Spinal cord (tissue), 9 donors: ENCODE measurements at regions not wholly inside any gene's neighbourhood (a gene's known extent, or its start where the extent isn't known, plus 50 kb on each side); places are given as distances from the start of the nearest gene placed in this dataset.

Experiments
- DNase-seq, 6 donors: peaks; one replicate each; pipeline versions ENCODE4 v3.0.0 to v3.0.0-alpha.2; 2013 to 2015; ENCODE audit warnings: low spot score in 6 of 6, low read depth in 4 of 6
- H3K27ac ChIP-seq: one replicate; pipeline ENCODE4 v1.5.1; 2013; ENCODE audit warnings: low read depth, low read length, control low read depth
- H3K27me3 ChIP-seq: one replicate; pipeline ENCODE4 v1.6.1; 2013; ENCODE audit warnings: low read length; ENCODE audit not compliant: control insufficient read depth, insufficient read depth
- H3K36me3 ChIP-seq: one replicate; pipeline ENCODE4 v1.6.1; 2013; ENCODE audit warnings: low read length; ENCODE audit not compliant: control insufficient read depth, insufficient read depth
- H3K4me1 ChIP-seq: one replicate; pipeline ENCODE4 v1.6.1; 2013; ENCODE audit warnings: low read length; ENCODE audit not compliant: control insufficient read depth, insufficient read depth
- H3K4me3 ChIP-seq: one replicate; pipeline ENCODE4 v1.5.1; 2013; ENCODE audit warnings: low read depth, low read length, control low read depth
- H3K9me3 ChIP-seq: one replicate; pipeline ENCODE4 v1.6.1; 2013; ENCODE audit warnings: low read length; ENCODE audit not compliant: control insufficient read depth, insufficient read depth
- WGBS: methylation state at CpG from one replicate; pipeline ENCODE4 v1.1.5; 2013; ENCODE audit warnings: missing lambda C conversion rate; ENCODE audit not compliant: insufficient coverage; 5-methylcytosine and 5-hydroxymethylcytosine counted together
- donor health status: healthy.

- no peak overlapping the region for H3K27ac ChIP-seq
- H3K4me3 ChIP-seq, result no peak overlapping the region
- H3K36me3 ChIP-seq, result no peaks in the 10 kb centered on the region
- peaks cover 4% of the 10 kb centered on the region for H3K4me1 ChIP-seq
- WGBS, result 80% methylated on average over 1 of the region's 1 CpG
- H3K9me3 ChIP-seq, result no peaks in the 10 kb centered on the region
- DNase-seq, result no peak
- no peaks in the 10 kb centered on the region for H3K27me3 ChIP-seq
Observed at GRCh38 chr5:110106750-110107149, 417.0 kb downstream of the MAN2A1 start.

- H3K27ac ChIP-seq, result no peak overlapping the region
- H3K36me3 ChIP-seq, result no peaks in the 10 kb centered on the region
- DNase-seq, result peak in 1 of 6 donors; percentile 55
- no peaks in the 10 kb centered on the region for H3K9me3 ChIP-seq
- H3K4me1 ChIP-seq, result peaks cover 4% of the 10 kb centered on the region
- WGBS, result 67% methylated on average over 2 of the region's 4 CpGs
- no peak overlapping the region for H3K4me3 ChIP-seq
- no peaks in the 10 kb centered on the region for H3K27me3 ChIP-seq
Observed at GRCh38 chr5:110108520-110108919, 418.8 kb downstream of the MAN2A1 start.

DNA sequence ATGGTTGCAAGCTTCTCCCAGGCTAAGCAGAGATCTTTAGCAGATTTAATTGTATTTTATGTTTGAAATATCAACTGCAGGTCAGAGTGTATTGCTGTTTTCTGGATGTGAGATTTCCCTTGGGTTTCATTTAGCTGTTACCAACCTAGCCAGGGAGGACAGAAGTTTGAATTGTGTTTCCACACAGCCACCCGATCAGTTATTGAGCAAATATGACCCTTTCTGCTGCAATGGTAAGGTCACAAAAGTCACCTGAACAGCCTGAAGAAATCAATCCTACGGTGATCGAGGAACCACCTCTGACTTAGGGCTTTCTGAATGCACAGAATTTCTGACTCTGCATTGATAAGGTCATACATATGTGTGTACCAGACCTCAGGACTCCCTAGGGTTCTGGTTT, 419.9 kb downstream of the MAN2A1 start:
- H3K9me3 ChIP-seq, result no peaks in the 10 kb centered on the region
- H3K36me3 ChIP-seq, result no peaks in the 10 kb centered on the region
- H3K27me3 ChIP-seq, result no peaks in the 10 kb centered on the region
- H3K4me3 ChIP-seq, result no peak overlapping the region
- DNase-seq, result no peak
- no peaks in the 10 kb centered on the region for H3K4me1 ChIP-seq
- H3K27ac ChIP-seq, result no peak overlapping the region
- 84% methylated on average over 3 of the region's 3 CpGs for WGBS

DNA sequence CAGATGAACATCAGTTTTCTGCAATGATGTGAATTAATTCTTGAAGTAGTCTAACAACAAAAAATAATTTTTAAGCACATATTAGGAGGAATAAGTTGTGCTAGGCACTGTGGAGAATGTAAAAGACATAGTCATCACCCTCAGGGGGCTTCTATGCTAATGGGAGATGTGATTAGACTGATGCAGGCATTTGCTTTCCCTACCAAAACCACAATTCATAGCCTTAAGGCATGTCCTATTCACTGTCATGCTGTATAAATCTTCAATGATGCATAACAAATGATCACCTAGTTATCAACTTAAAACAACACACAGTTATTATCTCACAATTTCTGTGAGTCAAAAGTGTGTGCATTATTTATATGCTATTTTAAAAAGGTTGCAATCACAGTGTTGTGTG, 422.6 kb downstream of the MAN2A1 start:
- no peaks in the 10 kb centered on the region for H3K4me1 ChIP-seq
- no peaks in the 10 kb centered on the region for H3K27me3 ChIP-seq
- no peak for DNase-seq
- no peak overlapping the region for H3K4me3 ChIP-seq
- H3K9me3 ChIP-seq, result peaks cover 3% of the 10 kb centered on the region
- no peak overlapping the region for H3K27ac ChIP-seq
- no peaks in the 10 kb centered on the region for H3K36me3 ChIP-seq

DNA sequence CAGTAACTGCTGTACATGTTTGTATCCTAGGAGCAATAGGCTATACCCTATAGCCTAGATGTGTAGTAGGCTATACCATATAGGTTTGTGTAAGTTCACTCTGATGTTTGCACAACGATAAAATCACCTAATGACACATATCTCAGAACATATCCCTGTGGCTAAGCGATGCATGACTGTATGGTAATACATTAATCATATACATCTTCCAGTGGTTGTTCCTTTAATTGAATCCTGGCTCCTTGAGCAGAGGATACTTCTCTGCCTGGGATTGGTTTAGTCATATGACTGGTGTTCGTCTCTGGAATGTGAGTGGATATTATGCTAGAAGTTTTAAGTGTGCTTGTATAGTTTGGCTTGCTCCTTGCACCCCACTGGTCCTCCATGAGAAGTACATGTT, 425.8 kb downstream of the MAN2A1 start:
- H3K4me1 ChIP-seq, result no peaks in the 10 kb centered on the region
- no CpG with 5 or more reads among the region's 3 CpGs for WGBS
- DNase-seq, result no peak

GRCh38 chr5:110116539-110116938, 426.8 kb downstream of the MAN2A1 start:
- DNase-seq, result no peak

More for the DNA sequence above, 425.8 kb downstream of the MAN2A1 start:
- Histone ChIP-seq H3K36me3 (no peaks in the 10 kb centered on the region), H3K27ac (no peak overlapping the region), H3K27me3 (no peaks in the 10 kb centered on the region), H3K9me3 (peaks cover 5% of the 10 kb centered on the region), H3K4me3 (no peak overlapping the region)

DNA sequence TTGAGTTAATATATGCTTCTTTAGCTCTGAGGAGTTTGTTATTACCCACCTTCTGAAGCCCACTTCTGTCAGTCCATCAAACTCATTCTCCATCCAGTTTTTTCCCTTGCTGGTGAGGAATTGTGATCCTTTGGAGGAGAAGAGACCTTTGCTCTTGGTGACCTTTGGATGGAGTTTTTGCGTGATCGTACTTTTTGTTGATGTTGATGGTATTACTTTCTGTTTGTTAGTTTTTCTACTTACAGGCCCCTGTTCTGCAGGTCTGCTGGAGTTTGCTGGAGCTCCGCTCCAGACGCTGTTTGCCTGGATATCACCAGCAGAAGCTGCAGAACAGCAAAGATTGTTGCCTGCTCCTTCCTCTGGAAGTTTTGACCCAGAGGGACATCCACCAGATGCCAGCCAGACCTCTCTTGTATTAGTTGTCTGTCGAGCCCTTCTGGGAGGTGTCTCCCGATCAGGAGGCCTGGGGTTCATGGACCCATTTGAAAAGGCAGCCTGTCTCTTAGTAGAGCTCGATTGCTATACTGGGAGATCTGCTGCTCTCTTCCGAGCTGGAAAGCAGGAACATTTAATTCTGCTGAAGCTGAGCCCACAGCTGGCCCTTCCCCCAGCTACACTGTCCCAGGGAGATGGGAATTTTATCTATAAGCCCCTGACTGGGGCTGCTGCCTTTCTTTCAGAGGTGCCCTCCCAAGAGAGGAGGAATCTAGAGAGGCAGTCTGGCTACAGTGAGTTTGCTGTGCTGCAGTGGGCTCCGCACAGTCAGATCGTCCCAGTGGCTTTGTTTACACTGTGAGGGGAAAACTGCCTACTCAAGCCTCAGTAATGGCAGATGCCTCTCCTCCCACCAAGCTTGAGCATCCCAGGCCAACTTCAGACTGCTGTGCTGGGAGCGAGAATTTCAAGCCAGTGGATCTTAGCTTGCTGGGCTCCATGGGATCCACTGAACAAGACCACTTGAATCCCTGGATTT, 445.5 kb downstream of the MAN2A1 start:
- Histone ChIP-seq H3K4me1 (no peaks in the 10 kb centered on the region), H3K27me3 (no peaks in the 10 kb centered on the region), H3K4me3 (no peak overlapping the region), H3K36me3 (no peaks in the 10 kb centered on the region), H3K9me3 (peaks cover 2% of the 10 kb centered on the region), H3K27ac (no peak overlapping the region)
- no peak for DNase-seq
- WGBS, result 85% methylated on average over 11 of the region's 11 CpGs

More at GRCh38 chr5:110116539-110116938, 426.8 kb downstream of the MAN2A1 start:
- Histone ChIP-seq H3K36me3 (no peaks in the 10 kb centered on the region), H3K27me3 (no peaks in the 10 kb centered on the region), H3K9me3 (peaks cover 5% of the 10 kb centered on the region), H3K27ac (no peak overlapping the region), H3K4me1 (no peaks in the 10 kb centered on the region), H3K4me3 (no peak overlapping the region)
- no CpG with 5 or more reads among the region's 1 CpG for WGBS

GRCh38 chr5:110150199-110150598, 460.5 kb downstream of the MAN2A1 start:
- WGBS, result no CpG with 5 or more reads among the region's 5 CpGs
- H3K27ac ChIP-seq, result no peak overlapping the region

DNA sequence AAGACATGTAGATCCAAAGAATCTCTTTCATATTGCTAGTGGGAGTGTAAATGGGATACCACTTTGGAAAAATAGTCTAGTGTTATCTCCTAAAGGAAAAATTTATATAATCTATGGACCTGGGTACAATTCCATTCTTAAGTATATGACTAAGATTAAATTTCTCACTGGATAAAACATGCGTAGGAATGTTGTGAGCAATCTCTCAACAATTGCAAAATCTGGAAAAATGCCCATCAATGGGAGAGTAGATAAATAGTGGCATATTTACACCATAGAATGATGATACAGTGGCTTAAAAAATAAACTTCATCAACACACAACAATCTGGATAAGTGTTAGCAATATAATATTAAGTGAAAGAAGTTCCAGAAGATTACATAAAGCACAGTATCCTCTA, 469.5 kb downstream of the MAN2A1 start:
- H3K9me3 ChIP-seq, result no peaks in the 10 kb centered on the region
- H3K27me3 ChIP-seq, result no peaks in the 10 kb centered on the region
- H3K4me1 ChIP-seq, result no peaks in the 10 kb centered on the region
- no peak overlapping the region for H3K4me3 ChIP-seq
- DNase-seq, result no peak
- WGBS, result no CpG with 5 or more reads among the region's 1 CpG
- H3K36me3 ChIP-seq, result no peaks in the 10 kb centered on the region
- no peak overlapping the region for H3K27ac ChIP-seq

More at GRCh38 chr5:110150199-110150598, 460.5 kb downstream of the MAN2A1 start:
- Histone ChIP-seq H3K27me3 (no peaks in the 10 kb centered on the region), H3K4me3 (no peak overlapping the region), H3K36me3 (no peaks in the 10 kb centered on the region), H3K9me3 (no peaks in the 10 kb centered on the region), H3K4me1 (no peaks in the 10 kb centered on the region)
- no peak for DNase-seq

DNA sequence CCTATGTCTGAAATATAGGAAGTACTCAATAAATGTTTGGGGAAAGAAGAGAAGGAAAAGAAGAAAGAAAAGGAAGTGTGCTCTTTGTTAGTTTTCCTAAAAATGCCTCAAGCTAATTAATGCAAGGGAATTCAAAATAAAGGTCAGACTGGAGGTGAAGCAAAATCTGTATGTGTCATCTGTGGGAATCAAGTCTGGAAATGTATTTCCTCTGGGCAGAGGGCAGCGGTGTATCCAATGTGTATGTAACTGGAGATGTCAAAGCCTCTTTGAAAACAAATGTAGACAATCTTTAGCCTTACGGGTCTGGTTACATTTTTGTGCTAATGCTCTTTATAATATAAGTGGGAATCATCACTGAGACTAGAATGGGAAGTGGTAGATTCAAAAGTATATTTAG, 471.4 kb downstream of the MAN2A1 start:
- no peaks in the 10 kb centered on the region for H3K27me3 ChIP-seq
- WGBS, result 93% methylated on average over 2 of the region's 2 CpGs
- H3K4me3 ChIP-seq, result no peak overlapping the region
- no peak for DNase-seq
- H3K4me1 ChIP-seq, result no peaks in the 10 kb centered on the region
- no peak overlapping the region for H3K27ac ChIP-seq
- H3K36me3 ChIP-seq, result no peaks in the 10 kb centered on the region
- no peaks in the 10 kb centered on the region for H3K9me3 ChIP-seq
